Astrocyte (in vitro differentiated cells and primary cell): ENCODE measurements at regions not wholly inside any gene's neighbourhood (a gene's known extent, or its start where the extent isn't known, plus 50 kb on each side); places are given as distances from the start of the nearest gene placed in this dataset.

Experiments used
- DNase-seq: peaks from one replicate; pipeline ENCODE4 v3.0.0-alpha.2; 2010; ENCODE audit warnings: low read depth
- FAIRE-seq: peaks from 2 replicates; lab custom pipeline; 2011; peaks lifted over from hg19 to GRCh38; lab: Jason Lieb, UNC
- H2AFZ ChIP-seq: 2 replicates; pipeline ENCODE4 v1.6.0; 2012; ENCODE audit warnings: low read depth, low read length, inconsistent platforms
- H3K27ac ChIP-seq: 2 replicates; pipeline ENCODE4 v1.5.1; 2011; ENCODE audit warnings: low read depth, low read length, inconsistent platforms
- H3K27me3 ChIP-seq: 2 replicates; pipeline ENCODE4 v1.6.0; 2011; ENCODE audit warnings: low read length, inconsistent platforms; ENCODE audit not compliant: insufficient read depth
- H3K36me3 ChIP-seq: 2 replicates; pipeline ENCODE4 v1.5.1; 2011; ENCODE audit warnings: low read length, inconsistent platforms; ENCODE audit not compliant: insufficient read depth
- H3K4me1 ChIP-seq: 2 replicates; pipeline ENCODE4 v1.5.1; 2011; ENCODE audit warnings: low read length, inconsistent platforms; ENCODE audit not compliant: insufficient read depth
- H3K4me2 ChIP-seq: 2 replicates; pipeline ENCODE4 v1.6.0; 2012; ENCODE audit warnings: low read length, inconsistent platforms
- H3K4me3 ChIP-seq: 2 replicates; pipeline ENCODE4 v1.5.1; 2011; ENCODE audit warnings: low read depth, mild to moderate bottlenecking, low read length, inconsistent platforms; ENCODE audit not compliant: insufficient read depth
- H3K79me2 ChIP-seq: 2 replicates; pipeline ENCODE4 v1.6.0; 2012; ENCODE audit warnings: mild to moderate bottlenecking, low read length, inconsistent platforms; ENCODE audit not compliant: insufficient read depth
- H3K9ac ChIP-seq: 2 replicates; pipeline ENCODE4 v1.6.0; 2012; ENCODE audit warnings: mild to moderate bottlenecking, low read length, inconsistent platforms
- H3K9me3 ChIP-seq: 2 replicates; pipeline ENCODE4 v1.5.1; 2012; ENCODE audit warnings: low read depth, mild to moderate bottlenecking, low read length, inconsistent platforms; ENCODE audit not compliant: insufficient read depth
- H4K20me1 ChIP-seq: 2 replicates; pipeline ENCODE4 v1.6.0; 2012; ENCODE audit warnings: low read length, inconsistent platforms; ENCODE audit not compliant: insufficient read depth
- H3K27ac Mint-ChIP-seq: one replicate; pipeline ENCODE4 v1.8.0; 2021; ENCODE audit warnings: mild to moderate bottlenecking, mixed read lengths; ENCODE audit not compliant: unreplicated experiment
- H3K27me3 Mint-ChIP-seq: one replicate; pipeline ENCODE4 v1.8.0; 2021; ENCODE audit warnings: low read depth, mixed read lengths; ENCODE audit not compliant: unreplicated experiment
- H3K36me3 Mint-ChIP-seq: one replicate; pipeline ENCODE4 v1.8.0; 2021; ENCODE audit warnings: low read depth, mixed read lengths; ENCODE audit not compliant: unreplicated experiment
- H3K4me1 Mint-ChIP-seq: one replicate; pipeline ENCODE4 v1.8.0; 2021; ENCODE audit warnings: low read depth, mixed read lengths; ENCODE audit not compliant: unreplicated experiment
- H3K4me3 Mint-ChIP-seq: one replicate; pipeline ENCODE4 v1.8.0; 2021; ENCODE audit warnings: mild to moderate bottlenecking, moderate library complexity, mixed read lengths; ENCODE audit not compliant: unreplicated experiment
- H3K9me3 Mint-ChIP-seq: one replicate; pipeline ENCODE4 v1.8.0; 2021; ENCODE audit warnings: mild to moderate bottlenecking, mixed read lengths; ENCODE audit not compliant: unreplicated experiment
- CTCF ChIP-seq: IDR thresholded peaks from 2 replicates; pipeline ENCODE4 v1.5.1; 2011; ENCODE audit warnings: low read depth, mild to moderate bottlenecking, inconsistent platforms, low read length, moderate library complexity; ENCODE audit not compliant: insufficient read depth
- EZH2 ChIP-seq: IDR thresholded peaks from 2 replicates; pipeline ENCODE4 v1.6.1; 2012; ENCODE audit warnings: mild to moderate bottlenecking, low read length, inconsistent platforms; ENCODE audit not compliant: insufficient read depth

- no peak for FAIRE-seq
- H3K9ac ChIP-seq = no peak overlapping the region
- H3K4me3 ChIP-seq = no peak overlapping the region
- H3K4me2 ChIP-seq = no peak overlapping the region
- no peaks in the 10 kb centered on the region for H3K36me3 ChIP-seq
- H3K9me3 Mint-ChIP-seq = no peaks in the 10 kb centered on the region
- H3K27me3 ChIP-seq = peaks cover 21% of the 10 kb centered on the region
- H3K36me3 Mint-ChIP-seq = no peaks in the 10 kb centered on the region
- DNase-seq = peak; percentile 30
- no peak overlapping the region for H3K27ac Mint-ChIP-seq
- H4K20me1 ChIP-seq = no peaks in the 10 kb centered on the region
- H3K4me1 ChIP-seq = no peaks in the 10 kb centered on the region
- no peak for TF ChIP-seq EZH2
- TF ChIP-seq CTCF = peak; percentile 50
- H2AFZ ChIP-seq = no peak overlapping the region
- no peak overlapping the region for H3K4me3 Mint-ChIP-seq
- H3K4me1 Mint-ChIP-seq = peaks cover 5% of the 10 kb centered on the region
- H3K27ac ChIP-seq = no peak overlapping the region
- H3K27me3 Mint-ChIP-seq = no peaks in the 10 kb centered on the region
- H3K9me3 ChIP-seq = no peaks in the 10 kb centered on the region
- H3K79me2 ChIP-seq = no peaks in the 10 kb centered on the region
Observed at GRCh38 chr3:22117751-22118346, 366.8 kb upstream of the ZNF385D start.

GRCh38 chr3:22118542-22118941 is 367.5 kb upstream of the ZNF385D start:
- Mint-ChIP-seq H3K4me3 (no peak overlapping the region), H3K27me3 (no peaks in the 10 kb centered on the region), H3K9me3 (no peaks in the 10 kb centered on the region), H3K27ac (no peak overlapping the region), H3K4me1 (peaks cover 5% of the 10 kb centered on the region), H3K36me3 (no peaks in the 10 kb centered on the region)
- no peak for TF ChIP-seq EZH2
- no peak for TF ChIP-seq CTCF
- H3K4me2 ChIP-seq = no peak overlapping the region
- no peak overlapping the region for H2AFZ ChIP-seq
- H3K4me1 ChIP-seq = no peaks in the 10 kb centered on the region
- peaks cover 19% of the 10 kb centered on the region for H3K27me3 ChIP-seq
- no peaks in the 10 kb centered on the region for H4K20me1 ChIP-seq
- H3K9ac ChIP-seq = no peak overlapping the region
- no peak overlapping the region for H3K27ac ChIP-seq
- no peaks in the 10 kb centered on the region for H3K9me3 ChIP-seq
- no peak for DNase-seq
- no peaks in the 10 kb centered on the region for H3K79me2 ChIP-seq
- no peak overlapping the region for H3K4me3 ChIP-seq
- FAIRE-seq = no peak
- no peaks in the 10 kb centered on the region for H3K36me3 ChIP-seq

- Mint-ChIP-seq H3K4me1 (no peaks in the 10 kb centered on the region), H3K9me3 (no peaks in the 10 kb centered on the region), H3K27ac (no peak overlapping the region), H3K36me3 (no peaks in the 10 kb centered on the region), H3K27me3 (no peaks in the 10 kb centered on the region), H3K4me3 (no peak overlapping the region)
- no peak overlapping the region for H3K27ac ChIP-seq
- no peak overlapping the region for H3K9ac ChIP-seq
- H3K79me2 ChIP-seq = no peaks in the 10 kb centered on the region
- no peak overlapping the region for H2AFZ ChIP-seq
- FAIRE-seq (no peak), DNase-seq (no peak)
- no peaks in the 10 kb centered on the region for H3K4me1 ChIP-seq
- no peaks in the 10 kb centered on the region for H3K36me3 ChIP-seq
- H3K9me3 ChIP-seq = no peaks in the 10 kb centered on the region
- TF ChIP-seq EZH2 = no peak
- TF ChIP-seq CTCF = no peak
- H3K4me2 ChIP-seq = no peak overlapping the region
- peaks cover 19% of the 10 kb centered on the region for H3K27me3 ChIP-seq
- H3K4me3 ChIP-seq = no peak overlapping the region
- H4K20me1 ChIP-seq = no peaks in the 10 kb centered on the region
Observed at GRCh38 chr3:22121068-22121701, 370.2 kb upstream of the ZNF385D start.
